ENCODE measurements at regions not wholly inside any gene's neighbourhood (a gene's known extent, or its start where the extent isn't known, plus 50 kb on each side); places are given as distances from the start of the nearest gene placed in this dataset.

DNA sequence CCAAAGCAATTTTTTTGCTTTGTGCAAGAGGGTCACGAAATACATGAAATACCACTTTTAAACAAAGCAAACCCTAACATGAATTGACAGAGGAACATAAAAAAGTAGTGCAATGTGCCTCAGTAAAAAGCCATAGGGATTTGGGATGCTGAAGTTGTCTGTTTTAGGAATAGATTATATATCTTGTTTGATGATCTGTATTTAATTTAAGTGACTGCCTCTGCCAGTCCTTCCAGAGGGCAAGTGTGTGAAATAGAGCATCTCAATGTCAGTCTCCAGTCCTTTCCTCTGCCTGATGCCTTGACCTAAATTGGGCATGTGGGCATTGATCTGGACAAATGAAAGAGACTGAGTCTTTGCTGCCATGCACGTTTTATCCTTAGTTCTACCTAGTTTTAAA, 222.8 kb downstream of the PTPRC start:
- Histone ChIP-seq H3K36me3 (no peaks in the 10 kb centered on the region), H4K20me1 (ENCODE audit: low read depth) (no peaks in the 10 kb centered on the region), H3K4me3 (no peak overlapping the region), H3K4me1 (no peaks in the 10 kb centered on the region), H3K4me2 (no peak overlapping the region), H3K9me3 (ENCODE audit: low read depth) (no peaks in the 10 kb centered on the region), H2AFZ (replicated peaks) (no peak overlapping the region), H3F3A (ENCODE audit: low read depth) (no peaks in the 10 kb centered on the region), H3K27ac (no peak overlapping the region), H3K79me2 (ENCODE audit: low read depth) (no peaks in the 10 kb centered on the region), H3K9ac (no peak overlapping the region), H3K27me3 (no peaks in the 10 kb centered on the region)
- Mint-ChIP-seq H3K9me3 (no peaks in the 10 kb centered on the region), H3K27me3 (ENCODE audit: insufficient read depth, low read depth) (no peaks in the 10 kb centered on the region), H3K4me3 (no peak overlapping the region), H3K27ac (no peak overlapping the region), H3K4me1 (no peaks in the 10 kb centered on the region), H3K36me3 (peaks cover 16% of the 10 kb centered on the region)
- no peak for DNase-seq (ENCODE audit: low spot score)
- TF ChIP-seq EZH2phosphoT487 (IDR thresholded peaks at IDR 0.05) (no peak), EZH2 (IDR thresholded peaks at IDR 0.05) (no peak)
- TF ChIP-seq, protein P1, sequence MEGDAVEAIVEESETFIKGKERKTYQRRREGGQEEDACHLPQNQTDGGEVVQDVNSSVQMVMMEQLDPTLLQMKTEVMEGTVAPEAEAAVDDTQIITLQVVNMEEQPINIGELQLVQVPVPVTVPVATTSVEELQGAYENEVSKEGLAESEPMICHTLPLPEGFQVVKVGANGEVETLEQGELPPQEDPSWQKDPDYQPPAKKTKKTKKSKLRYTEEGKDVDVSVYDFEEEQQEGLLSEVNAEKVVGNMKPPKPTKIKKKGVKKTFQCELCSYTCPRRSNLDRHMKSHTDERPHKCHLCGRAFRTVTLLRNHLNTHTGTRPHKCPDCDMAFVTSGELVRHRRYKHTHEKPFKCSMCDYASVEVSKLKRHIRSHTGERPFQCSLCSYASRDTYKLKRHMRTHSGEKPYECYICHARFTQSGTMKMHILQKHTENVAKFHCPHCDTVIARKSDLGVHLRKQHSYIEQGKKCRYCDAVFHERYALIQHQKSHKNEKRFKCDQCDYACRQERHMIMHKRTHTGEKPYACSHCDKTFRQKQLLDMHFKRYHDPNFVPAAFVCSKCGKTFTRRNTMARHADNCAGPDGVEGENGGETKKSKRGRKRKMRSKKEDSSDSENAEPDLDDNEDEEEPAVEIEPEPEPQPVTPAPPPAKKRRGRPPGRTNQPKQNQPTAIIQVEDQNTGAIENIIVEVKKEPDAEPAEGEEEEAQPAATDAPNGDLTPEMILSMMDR (IDR thresholded peaks at IDR 0.05), result no peak

GRCh38 chr1:198864695-198865094, 225.9 kb downstream of the PTPRC start:
- H3K4me2 ChIP-seq, result no peak overlapping the region
- no peaks in the 10 kb centered on the region for H3K27me3 Mint-ChIP-seq (ENCODE audit: insufficient read depth, low read depth)
- DNase-seq (ENCODE audit: low spot score), result no peak
- H3K9ac ChIP-seq, result no peak overlapping the region
- H3K27me3 ChIP-seq, result no peaks in the 10 kb centered on the region
- no peaks in the 10 kb centered on the region for H3K36me3 ChIP-seq
- no peak overlapping the region for H3K4me3 ChIP-seq
- no peaks in the 10 kb centered on the region for H3K9me3 Mint-ChIP-seq
- TF ChIP-seq EZH2 (IDR thresholded peaks at IDR 0.05) (no peak), EZH2phosphoT487 (IDR thresholded peaks at IDR 0.05) (no peak)
- TF ChIP-seq, protein P1 (IDR thresholded peaks at IDR 0.05), result no peak
- H3K4me1 Mint-ChIP-seq, result no peaks in the 10 kb centered on the region
- H3K4me3 Mint-ChIP-seq, result no peak overlapping the region
- H3K9me3 ChIP-seq (ENCODE audit: low read depth), result no peaks in the 10 kb centered on the region
- H3K27ac ChIP-seq, result no peak overlapping the region
- no peak overlapping the region for H2AFZ ChIP-seq (replicated peaks)
- no peaks in the 10 kb centered on the region for H3K79me2 ChIP-seq (ENCODE audit: low read depth)
- H4K20me1 ChIP-seq (ENCODE audit: low read depth), result no peaks in the 10 kb centered on the region
- H3F3A ChIP-seq (ENCODE audit: low read depth), result no peaks in the 10 kb centered on the region
- H3K27ac Mint-ChIP-seq, result no peak overlapping the region
- H3K36me3 Mint-ChIP-seq, result peaks cover 1% of the 10 kb centered on the region
- no peaks in the 10 kb centered on the region for H3K4me1 ChIP-seq

DNA sequence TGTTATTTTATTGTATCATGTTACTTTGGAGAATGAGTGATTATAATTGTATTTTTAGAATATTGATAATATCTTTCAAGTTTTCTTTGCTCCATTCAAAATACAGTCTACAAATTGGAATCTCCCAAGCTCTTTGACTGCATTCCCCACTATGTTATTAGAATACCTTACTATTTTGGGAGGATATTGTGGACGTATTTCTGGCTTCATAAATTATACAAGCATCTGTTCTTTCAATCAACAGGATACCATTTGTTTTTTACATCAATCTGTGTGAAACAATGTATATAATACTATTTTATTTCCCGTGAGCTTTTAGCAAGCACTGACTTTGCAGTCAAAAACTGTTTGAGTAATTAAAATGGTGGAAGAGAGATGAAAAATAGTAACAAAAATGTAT, 226.5 kb downstream of the PTPRC start:
- no peaks in the 10 kb centered on the region for H4K20me1 ChIP-seq (ENCODE audit: low read depth)
- Mint-ChIP-seq H3K9me3 (no peaks in the 10 kb centered on the region), H3K4me3 (no peak overlapping the region), H3K27me3 (ENCODE audit: insufficient read depth, low read depth) (no peaks in the 10 kb centered on the region), H3K4me1 (no peaks in the 10 kb centered on the region), H3K36me3 (peaks cover 1% of the 10 kb centered on the region), H3K27ac (no peak overlapping the region)
- no peak overlapping the region for H3K4me3 ChIP-seq
- DNase-seq (ENCODE audit: low spot score), result no peak
- H3K4me1 ChIP-seq, result no peaks in the 10 kb centered on the region
- H3F3A ChIP-seq (ENCODE audit: low read depth), result no peaks in the 10 kb centered on the region
- no peak overlapping the region for H3K27ac ChIP-seq
- H3K36me3 ChIP-seq, result no peaks in the 10 kb centered on the region
- H3K4me2 ChIP-seq, result no peak overlapping the region
- H3K79me2 ChIP-seq (ENCODE audit: low read depth), result no peaks in the 10 kb centered on the region
- H3K9me3 ChIP-seq (ENCODE audit: low read depth), result no peaks in the 10 kb centered on the region
- H3K27me3 ChIP-seq, result no peaks in the 10 kb centered on the region
- TF ChIP-seq EZH2 (IDR thresholded peaks at IDR 0.05) (no peak), EZH2phosphoT487 (IDR thresholded peaks at IDR 0.05) (no peak)
- TF ChIP-seq, protein P1 (IDR thresholded peaks at IDR 0.05), result no peak
- no peak overlapping the region for H3K9ac ChIP-seq
- H2AFZ ChIP-seq (replicated peaks), result no peak overlapping the region

DNA sequence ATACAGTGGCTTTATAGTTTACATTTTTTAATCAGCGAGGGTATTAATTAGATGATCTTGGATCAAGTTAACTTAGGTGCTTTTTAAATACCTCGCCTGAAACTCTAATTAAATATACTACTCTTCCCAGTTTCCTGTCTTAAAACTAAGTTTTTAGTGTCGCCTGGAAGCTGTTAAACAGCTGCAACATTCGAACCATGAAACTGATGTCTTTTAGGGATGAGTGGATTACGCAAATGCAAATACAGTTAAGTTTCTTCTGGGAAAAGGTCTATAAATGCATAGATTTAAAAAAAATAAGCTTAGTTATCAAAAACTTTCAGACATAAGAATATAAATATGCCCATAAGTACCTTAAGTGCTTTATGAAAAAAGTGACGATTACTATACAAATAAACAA, 228.3 kb downstream of the PTPRC start:
- Histone ChIP-seq H3K79me2 (ENCODE audit: low read depth) (no peaks in the 10 kb centered on the region), H3K4me1 (no peaks in the 10 kb centered on the region), H3K9ac (no peak overlapping the region), H3K27ac (no peak overlapping the region), H3K27me3 (no peaks in the 10 kb centered on the region), H3K4me3 (no peak overlapping the region), H4K20me1 (ENCODE audit: low read depth) (no peaks in the 10 kb centered on the region), H3K4me2 (no peak overlapping the region), H2AFZ (replicated peaks) (no peak overlapping the region), H3K36me3 (no peaks in the 10 kb centered on the region), H3F3A (ENCODE audit: low read depth) (no peaks in the 10 kb centered on the region), H3K9me3 (ENCODE audit: low read depth) (no peaks in the 10 kb centered on the region)
- no peak for TF ChIP-seq EZH2 (IDR thresholded peaks at IDR 0.05)
- no peak for TF ChIP-seq EZH2phosphoT487 (IDR thresholded peaks at IDR 0.05)
- TF ChIP-seq, protein P1 (IDR thresholded peaks at IDR 0.05), result no peak
- Mint-ChIP-seq H3K4me3 (no peak overlapping the region), H3K4me1 (no peaks in the 10 kb centered on the region), H3K36me3 (peaks cover 5% of the 10 kb centered on the region), H3K9me3 (no peaks in the 10 kb centered on the region), H3K27me3 (ENCODE audit: insufficient read depth, low read depth) (no peaks in the 10 kb centered on the region), H3K27ac (no peak overlapping the region)
- no peak for DNase-seq (ENCODE audit: low spot score)

Measured in neural progenitor cell (in vitro differentiated cells).